Renal pelvis (tissue), 1 donor: ENCODE measurements at regions not wholly inside any gene's neighbourhood (a gene's known extent, or its start where the extent isn't known, plus 50 kb on each side); places are given as distances from the start of the nearest gene placed in this dataset.
A peak's percentile ranks its signal among the peaks of the same experiment; 100 is the strongest.

Experiments
- DNase-seq: peaks from one replicate; pipeline ENCODE4 v3.0.0-alpha.2; 2013

DNA sequence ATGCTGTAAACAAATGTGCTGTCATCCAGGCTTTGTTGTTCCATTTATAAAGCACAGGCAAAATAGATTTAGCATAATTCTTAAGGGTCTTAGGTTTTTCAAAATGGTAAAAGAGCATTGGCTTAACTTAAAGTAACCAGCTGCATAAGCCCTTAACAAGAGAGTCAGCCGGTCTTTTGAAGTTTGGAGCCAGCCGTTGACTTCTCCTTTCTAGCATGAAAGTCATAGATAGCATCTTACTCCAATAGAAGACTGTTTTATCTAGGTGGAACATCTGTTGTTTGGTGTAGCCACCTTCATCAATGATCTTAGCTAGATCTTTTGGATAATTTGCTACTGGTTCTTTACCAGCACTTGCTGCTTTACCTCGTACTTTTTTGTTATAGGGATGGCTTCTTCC lies 297.5 kb upstream of the DCBLD2 start:
- no peak for DNase-seq

DNA sequence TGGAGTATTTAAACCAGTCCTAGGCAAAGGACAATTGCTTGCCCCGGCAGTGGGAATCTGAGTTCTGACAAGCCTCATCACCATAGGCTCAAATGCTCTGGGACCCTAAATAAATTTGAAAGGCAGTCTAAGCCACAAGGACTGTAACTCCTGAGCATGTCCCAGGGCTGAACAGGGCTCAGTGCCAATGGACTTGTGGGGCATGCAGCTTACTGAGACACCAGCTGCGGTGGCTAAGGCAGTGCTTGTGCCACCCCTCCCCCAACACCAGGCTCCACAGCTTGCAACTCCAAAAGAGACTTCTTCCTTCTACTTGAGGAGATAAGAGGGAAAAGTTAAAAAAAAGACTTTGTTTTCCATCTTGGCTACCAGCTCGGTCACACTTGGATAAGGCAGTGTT lies 289.7 kb upstream of the DCBLD2 start:
- DNase-seq, result no peak

DNA sequence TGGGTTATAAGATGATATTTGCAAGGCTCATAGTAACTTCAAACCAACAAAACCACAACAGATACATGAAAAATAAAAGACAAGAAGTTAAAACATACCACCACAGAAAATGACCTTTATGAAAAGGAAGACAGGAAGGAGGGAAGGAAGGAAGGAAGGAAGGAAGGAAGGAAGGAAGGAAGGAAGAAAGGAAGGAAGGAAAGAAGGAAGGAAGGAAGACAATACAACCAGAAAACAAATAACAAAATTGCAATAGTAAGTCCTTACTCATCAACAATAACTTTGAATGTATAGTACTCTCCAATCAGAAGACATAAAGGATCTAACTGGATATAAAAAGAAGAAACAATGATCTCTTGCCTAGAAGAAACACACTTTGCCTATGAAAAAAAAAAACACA lies 287.4 kb upstream of the DCBLD2 start:
- DNase-seq, result no peak

DNA sequence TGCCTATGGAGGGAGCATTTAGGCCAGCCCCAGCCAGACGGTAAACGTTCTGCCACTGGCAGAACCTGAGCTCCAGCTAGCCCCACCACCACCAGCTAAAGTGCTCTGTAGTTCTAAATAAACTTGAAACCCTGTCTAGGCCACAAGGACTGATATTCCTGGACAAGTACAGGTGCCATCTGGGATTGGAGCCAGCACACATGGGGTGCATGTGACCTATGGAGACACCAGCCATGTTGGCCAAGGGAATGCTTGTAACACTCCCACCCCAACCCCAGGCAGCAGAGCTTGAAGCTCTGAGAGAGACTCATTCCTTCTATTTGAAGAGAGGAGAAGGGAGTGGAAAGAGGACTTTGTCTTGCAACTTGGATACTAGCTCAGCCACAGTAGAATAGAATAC lies 284.5 kb upstream of the DCBLD2 start:
- no peak for DNase-seq

DNA sequence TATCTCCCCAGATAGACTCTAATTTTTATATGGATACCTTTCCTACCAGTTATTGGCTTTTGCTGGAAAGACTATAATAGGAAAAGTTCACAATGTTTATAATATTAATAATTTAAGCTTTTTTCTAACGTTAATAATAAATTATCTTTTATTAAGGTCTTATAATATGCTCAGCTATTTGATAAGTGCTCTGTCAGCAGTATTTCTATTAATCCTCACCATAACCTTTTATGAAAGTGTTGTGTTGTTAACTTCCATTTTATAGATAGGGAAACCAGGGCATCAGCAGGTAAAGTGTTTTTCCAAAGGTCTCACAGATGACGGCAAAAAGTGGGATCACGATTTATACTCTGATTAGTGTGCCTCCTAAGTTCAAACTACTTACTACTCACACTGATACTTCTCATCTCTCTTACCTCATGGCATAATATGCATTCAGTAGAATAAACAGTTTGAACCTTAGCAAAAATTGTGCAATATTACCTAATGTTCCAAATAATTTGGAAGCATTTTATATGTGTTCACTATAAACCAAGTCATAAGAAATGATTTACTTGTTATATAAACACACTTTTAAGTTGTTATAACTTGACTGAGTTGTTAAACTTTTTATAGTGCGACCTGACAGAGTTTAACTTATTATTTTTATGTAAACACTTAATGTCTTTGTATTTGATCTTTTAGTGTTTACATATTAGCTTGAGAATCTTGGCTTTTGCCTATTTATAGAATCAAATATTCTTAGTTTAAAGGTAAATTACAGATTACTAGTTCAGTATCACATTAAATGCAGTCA lies 274.9 kb upstream of the DCBLD2 start:
- DNase-seq, result no peak

DNA sequence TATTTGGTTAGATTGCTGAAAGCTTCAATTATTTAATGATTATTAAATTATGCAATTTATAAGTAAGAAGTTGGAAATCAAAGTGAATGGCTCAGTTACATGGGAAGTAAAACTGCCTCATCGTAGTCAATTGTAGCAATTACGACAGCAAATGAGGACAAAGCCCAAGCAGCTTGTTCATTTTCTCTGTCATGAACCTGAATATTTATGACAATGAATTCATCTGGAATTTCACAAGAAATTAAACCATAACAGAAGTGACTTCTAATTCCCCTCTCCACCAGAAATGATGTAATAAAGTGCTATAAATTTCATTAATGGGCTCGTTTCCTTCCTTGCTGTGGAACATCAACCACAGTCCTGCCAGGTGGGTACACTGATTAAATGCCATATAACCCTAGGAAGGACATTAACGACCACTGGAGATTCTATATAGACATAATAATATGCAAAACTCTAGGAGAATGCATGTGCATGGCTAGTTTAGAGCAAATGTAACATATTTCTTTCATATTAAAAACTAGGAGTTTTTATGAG lies 273.8 kb upstream of the DCBLD2 start:
- DNase-seq, result peak; percentile 12

DNA sequence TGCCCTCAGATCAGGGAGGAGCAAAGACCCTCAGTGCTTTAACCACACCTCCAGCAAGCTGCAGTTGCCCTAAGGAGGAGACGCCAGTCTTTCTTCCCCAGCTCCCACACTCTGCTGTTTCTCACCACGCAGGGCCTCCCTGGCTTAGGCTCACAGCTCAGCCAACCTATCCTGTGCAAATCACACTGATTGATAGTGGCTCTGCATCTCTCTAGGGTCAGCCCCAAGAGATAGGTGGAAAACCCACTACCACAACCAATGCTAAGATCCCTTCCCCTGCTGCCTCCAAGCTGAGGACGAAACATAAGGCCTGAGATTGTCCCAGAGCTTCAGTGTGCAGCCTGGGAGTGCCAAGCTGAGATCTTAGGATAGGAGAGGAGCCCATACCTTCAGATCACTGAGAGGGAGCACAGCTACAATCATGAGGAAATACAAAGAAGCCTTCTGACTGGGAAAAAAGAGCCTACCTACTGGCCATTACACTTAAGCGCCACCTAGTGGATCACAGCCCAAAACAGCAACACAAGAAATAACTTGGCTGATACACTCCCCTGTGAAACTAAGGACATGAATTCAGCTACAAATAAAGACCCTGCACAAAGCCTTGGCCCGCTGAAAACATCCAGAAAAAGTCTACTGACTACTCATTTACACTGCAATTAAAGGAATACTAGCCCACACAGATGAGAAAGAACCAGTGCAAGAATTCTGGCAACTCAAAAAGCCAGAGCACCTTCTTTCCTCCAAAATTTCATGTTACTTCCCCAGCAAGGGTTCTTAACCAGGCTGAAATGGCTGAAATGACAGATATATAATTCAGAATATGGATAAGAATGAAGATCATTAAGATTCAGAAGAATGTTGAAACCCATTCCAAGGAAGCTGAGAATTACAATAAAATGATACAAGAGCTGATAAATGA lies 271.5 kb upstream of the DCBLD2 start:
- DNase-seq, result peak; percentile 33

DNA sequence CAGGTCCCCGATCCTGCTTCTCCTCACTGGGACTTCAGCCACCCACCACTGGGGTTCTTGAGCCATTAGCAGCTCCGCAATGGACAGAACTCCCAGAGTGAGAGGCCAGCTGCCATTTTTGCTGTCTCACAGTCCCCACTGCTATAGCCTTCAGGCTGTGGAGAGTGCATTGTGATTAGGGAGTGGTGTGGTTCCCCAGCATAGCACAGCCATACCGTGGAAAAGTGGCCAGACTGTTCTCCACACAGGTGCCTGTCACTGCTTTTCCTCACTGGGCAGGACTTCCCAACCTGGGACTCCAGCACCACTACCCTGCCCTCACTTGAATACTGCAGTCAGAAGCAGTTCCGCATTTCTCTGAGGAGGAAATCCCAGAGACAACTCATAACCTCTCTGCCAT lies 270.3 kb upstream of the DCBLD2 start:
- DNase-seq, result no peak

DNA sequence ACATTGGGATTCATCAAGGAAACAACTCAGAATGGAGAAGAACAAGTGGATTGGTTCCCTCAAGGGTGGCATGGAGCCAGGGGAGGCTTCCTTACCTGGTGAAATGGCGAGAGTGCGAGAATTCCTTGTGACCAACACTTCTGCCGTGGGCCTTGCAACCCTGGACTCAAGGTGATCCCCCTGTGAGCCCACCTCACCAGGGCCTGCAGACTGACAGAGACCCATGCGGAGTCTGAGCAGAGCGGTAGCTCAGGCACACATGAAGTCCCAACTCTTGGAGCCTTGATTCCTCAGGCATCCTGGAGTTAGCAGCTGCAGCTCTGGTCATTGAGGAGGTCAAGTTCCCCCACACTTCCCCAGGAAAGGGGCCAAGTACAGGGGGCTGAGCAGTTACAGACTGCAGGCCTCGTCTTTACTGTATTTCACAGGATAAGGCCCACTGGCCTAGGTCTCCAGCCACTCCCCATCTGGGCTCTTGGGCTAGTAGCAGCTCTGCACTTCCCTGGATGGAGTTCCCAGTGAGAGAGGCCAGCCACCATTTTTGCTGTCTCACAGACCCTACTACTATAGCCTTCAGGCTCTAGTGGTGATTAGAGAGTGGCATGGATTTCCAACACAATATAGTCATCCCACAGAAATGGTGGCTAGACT lies 269.5 kb upstream of the DCBLD2 start:
- no peak for DNase-seq

DNA sequence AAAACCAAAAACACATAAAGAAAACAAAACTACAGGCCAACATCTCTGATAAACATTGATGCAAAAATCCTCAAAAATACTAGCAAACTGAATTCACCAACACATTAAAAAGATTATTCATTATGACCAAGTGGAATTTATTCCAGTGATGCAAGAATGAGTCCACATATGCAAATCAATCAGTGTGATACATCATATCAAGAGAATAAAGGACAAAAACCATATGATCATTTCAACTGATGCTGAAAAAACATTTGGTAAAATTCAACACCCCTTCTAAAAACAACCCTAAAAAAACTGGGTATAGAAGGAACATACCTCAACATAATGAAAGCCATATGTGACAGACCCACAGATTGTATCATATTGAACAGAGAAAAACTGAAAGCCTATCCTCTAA lies 265.6 kb upstream of the DCBLD2 start:
- DNase-seq, result no peak

DNA sequence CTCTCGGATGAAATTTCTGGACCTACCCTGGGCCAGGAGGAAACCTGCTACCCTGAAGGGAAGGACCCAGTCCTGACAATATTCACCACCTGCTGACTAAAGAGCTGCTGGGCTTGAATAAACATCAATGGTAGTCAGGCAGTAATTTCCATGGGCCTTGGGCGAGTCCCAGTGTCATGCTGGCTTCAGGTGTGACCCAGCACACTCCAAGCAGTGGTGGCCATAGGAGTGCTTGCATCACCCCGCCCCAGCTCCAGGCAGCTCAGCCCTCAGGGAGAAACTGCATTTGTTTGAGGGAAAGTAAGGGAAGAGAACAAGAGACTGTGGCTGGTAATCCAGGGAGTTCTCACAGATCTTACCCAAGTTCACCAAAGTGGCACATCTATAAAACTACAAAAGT lies 261.8 kb upstream of the DCBLD2 start:
- no peak for DNase-seq

DNA sequence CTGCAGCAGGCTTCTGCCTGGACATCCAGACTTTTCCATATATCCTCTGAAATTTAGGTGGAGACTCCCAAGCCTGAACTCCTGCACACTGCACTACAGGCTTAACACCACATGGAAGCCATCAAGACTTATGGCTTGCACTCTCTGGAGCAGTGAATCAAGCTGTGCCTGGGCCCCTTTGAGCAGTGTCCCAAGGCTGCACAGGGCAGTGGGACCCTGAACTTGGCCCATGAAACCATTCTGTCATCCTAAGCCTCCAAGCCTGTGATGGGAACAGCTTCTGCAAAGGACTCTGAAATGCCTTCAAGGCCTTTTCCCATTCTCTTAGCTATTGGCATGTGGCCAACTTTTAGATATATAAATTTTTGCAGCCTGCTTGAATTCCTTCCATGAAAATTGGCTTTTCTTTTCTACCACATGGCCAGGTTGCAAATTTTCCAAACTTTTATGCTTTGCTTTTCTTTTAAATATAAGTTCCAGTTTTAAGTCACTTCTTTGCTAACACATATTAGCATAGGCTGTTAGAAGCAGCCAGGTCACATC lies 257.8 kb upstream of the DCBLD2 start:
- DNase-seq, result no peak

DNA sequence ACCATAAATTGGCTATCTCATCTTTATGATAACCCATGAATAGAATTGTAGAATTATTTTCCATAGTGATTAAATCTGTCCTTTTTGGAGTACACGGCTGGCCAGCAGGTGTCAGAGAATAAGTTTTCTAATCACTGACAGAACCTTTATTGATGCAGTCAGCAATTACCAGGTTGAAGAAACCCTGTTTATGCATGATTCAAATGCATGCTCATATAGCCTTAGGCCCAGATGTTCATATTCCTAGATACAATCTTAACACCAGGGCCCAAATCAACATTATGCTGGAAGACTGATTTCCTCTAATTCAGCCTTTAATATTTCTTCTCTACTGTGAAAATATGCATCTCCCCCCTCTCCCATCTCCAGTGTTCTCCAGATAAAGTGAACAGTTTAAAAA lies 243.5 kb upstream of the DCBLD2 start:
- no peak for DNase-seq

DNA sequence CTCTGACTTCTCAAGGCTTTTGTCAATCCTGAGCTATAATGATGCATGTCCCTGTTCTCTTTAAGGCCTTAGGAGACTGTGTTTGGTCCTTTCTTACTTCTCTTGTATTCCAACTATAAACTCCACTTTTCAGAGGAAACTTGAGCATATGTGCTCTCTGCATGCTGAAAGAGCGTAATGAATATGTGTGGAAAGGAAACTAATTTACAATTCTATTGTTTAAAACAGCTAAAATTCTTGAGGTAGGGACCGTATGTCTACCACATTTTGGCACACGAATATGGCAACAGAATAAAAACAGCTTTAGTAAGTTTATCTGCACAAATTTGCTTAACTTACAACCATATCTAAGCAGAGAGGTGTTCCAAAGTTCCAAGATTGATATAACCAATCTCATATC lies 242.0 kb upstream of the DCBLD2 start:
- DNase-seq, result no peak

DNA sequence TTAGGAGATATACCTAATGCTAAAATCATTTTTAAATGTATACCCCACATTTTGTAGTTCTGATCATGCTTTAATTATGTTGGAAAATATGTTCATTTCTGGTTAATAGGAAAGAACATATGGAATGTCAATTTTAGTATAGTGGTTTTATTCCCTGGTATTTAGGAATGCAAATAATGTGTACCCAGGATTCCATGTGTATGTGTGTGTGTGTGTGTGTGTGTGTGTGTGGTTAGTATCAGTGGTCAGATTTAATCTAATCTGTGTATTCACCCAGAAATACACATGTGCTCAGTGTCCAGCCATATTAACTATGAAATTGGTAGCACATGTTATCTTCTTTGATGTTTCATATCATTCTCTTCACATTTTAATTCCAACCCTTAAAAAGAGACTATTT lies 233.5 kb upstream of the DCBLD2 start:
- DNase-seq, result no peak

DNA sequence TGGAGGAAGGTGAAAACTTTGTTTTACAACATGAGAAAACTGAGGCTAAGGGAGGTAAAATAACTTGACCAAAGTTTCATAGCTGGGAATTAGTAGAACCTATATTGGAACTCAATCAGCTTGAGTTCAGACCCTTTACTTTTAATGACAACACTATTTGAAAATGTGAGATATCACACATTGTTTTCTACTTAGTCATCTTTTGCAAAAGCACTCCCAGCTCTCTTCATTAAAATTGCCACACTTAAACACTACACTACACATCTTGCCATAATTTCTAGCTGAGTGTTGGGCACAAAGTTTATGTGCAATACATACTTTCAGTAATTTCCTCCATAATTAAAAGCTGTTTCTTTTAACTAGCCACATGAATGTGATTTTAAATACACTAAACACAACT lies 230.4 kb upstream of the DCBLD2 start:
- DNase-seq, result no peak

DNA sequence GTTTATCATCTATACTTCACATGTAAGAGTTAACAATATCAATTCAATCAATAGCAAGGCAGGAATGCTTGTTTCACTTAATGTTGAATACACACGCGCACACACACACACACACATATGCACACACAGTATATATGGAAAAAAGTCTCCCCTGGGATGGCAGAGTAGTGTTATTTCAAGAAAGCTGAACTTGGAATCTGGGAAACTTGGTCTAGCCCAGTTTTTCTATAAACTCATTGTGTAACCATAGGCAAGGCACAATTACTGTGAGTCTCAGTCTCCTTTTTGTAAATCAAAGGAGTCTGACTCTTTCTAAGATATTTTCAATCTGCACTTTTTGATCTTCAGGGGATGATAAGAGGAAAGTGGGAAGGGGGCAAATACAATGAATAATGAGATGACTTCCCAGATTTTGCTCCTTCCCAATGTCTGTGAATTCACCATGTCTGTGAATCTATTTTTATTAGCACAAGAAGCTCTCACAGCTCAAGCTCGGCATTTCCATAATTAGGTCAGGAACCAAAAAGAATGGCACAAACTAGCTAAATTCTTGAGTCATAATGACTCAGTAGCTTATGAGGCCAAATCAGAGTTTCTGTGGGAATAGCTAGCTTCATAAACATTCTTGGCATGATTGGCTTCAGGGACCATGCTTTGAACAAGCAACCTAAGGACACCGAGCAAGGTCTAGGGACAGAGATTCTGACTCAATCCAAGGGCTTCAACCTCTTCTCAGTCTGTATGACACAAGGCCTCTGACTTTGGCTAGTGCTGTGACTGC lies 227.4 kb upstream of the DCBLD2 start:
- DNase-seq, result no peak

DNA sequence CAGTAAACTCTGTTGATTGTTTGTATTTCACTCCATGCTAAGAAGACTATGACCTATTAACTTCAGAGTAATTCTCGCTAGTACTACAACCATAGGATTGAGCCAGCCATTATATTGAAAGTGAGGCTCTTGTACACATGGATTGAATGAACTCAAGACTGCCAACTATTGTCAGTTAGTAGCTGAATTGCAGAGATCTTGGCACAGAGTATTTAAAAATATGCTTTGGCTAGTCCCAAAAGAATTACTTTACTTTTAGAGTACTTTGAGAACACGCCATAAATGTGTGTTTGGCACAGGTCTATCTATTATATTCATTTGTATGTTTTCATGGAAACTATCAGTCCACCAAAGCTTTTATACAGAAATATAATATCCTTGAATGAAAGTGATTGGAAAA lies 226.7 kb upstream of the DCBLD2 start:
- DNase-seq, result no peak

DNA sequence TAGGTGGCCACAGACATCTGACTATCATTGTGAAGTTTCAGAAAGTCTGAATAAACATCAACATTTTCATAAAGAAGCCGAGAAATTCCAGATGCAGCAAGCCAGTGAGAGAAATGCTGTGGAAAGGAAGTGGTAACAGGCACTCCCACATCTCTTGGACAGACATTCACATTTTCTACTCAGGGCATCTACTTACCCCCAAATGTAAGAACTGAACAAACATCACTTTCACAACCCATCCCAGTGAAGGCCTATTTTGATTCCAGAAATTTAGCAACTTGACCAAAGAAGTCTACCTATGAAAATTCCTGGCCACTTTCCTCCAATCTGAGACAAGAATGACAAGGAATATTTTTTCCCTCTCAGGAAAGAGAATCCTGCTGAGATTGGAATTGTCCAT lies 224.8 kb upstream of the DCBLD2 start:
- DNase-seq, result no peak

DNA sequence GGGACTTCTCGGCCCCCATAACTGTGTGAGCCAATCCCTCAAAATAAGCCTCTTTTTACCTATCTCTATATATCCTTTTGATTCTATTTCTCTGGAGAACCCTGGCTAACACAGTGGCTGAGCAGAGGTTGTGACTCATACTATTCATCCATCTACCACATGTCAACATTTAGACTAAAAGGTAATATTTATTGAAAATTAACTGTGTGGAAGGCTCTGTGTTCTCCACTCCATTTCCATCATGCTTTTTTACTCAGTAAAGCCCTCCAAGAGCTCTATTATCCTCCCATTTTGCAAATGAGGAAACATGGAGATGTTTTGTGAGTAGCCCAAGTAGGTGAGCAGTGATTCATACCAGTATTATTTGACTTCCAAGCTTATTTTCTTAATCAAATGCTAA lies 217.9 kb upstream of the DCBLD2 start:
- no peak for DNase-seq

DNA sequence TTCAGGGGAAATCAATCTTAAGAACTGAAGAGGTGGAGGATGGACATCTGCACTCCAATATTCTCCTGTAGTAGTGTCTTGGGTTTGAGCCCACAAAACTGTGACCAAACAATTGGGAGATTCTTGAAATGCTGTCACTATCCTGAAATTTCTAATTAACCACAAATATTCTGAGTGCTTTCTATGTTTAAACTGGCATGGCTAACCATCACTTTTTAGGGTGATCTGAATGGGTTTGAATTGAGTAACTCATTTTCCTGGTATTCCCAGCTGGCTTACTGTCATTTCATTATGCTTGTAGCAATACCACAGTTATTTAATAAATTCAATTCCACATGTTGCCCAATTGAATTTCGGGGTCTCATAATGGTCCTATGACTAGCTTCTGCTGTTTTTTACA lies 216.9 kb upstream of the DCBLD2 start:
- DNase-seq, result no peak
